ENCODE measurements at regions not wholly inside any gene's neighbourhood (a gene's known extent, or its start where the extent isn't known, plus 50 kb on each side); places are given as distances from the start of the nearest gene placed in this dataset.

DNA sequence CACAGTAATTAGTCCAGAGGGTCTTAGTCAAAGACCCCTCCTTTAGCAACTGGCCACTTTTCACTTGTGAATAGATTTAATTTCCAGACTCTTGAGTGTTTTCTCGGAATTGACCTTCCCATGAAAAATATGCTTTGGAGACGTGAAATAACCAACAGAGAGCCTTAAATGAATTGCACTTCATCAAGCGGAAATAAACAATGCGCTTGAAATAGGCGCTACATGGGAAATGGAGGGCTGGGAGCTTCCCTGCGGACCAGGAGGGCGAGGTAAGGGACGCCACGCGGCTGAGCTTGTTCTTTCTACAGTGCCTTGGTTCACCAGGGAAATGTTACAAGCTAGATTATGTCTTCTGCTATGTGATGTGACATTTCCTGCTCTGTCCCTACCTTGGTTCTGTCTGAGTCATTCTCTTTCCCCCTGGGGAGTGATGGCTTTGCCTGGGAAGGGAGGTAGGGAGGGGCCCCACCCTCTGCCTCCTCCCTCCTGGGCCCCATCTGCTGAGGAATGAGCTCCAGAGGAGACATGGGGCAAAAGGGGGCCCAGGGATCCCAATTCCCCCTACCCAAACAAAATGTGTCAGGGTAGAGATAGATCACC is 619.3 kb downstream of the PTPRU start:
- DNase-seq (ENCODE audit: low read depth), result no peak
- H3K4me3 ChIP-seq (ENCODE audit: control insufficient read depth, low read depth, low read length), result no peak overlapping the region
- TF ChIP-seq, protein P1, sequence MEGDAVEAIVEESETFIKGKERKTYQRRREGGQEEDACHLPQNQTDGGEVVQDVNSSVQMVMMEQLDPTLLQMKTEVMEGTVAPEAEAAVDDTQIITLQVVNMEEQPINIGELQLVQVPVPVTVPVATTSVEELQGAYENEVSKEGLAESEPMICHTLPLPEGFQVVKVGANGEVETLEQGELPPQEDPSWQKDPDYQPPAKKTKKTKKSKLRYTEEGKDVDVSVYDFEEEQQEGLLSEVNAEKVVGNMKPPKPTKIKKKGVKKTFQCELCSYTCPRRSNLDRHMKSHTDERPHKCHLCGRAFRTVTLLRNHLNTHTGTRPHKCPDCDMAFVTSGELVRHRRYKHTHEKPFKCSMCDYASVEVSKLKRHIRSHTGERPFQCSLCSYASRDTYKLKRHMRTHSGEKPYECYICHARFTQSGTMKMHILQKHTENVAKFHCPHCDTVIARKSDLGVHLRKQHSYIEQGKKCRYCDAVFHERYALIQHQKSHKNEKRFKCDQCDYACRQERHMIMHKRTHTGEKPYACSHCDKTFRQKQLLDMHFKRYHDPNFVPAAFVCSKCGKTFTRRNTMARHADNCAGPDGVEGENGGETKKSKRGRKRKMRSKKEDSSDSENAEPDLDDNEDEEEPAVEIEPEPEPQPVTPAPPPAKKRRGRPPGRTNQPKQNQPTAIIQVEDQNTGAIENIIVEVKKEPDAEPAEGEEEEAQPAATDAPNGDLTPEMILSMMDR (IDR thresholded peaks at IDR 0.05; ENCODE audit: control insufficient read depth, insufficient read depth, low read depth, low read length, missing control alignments), result no peak

DNA sequence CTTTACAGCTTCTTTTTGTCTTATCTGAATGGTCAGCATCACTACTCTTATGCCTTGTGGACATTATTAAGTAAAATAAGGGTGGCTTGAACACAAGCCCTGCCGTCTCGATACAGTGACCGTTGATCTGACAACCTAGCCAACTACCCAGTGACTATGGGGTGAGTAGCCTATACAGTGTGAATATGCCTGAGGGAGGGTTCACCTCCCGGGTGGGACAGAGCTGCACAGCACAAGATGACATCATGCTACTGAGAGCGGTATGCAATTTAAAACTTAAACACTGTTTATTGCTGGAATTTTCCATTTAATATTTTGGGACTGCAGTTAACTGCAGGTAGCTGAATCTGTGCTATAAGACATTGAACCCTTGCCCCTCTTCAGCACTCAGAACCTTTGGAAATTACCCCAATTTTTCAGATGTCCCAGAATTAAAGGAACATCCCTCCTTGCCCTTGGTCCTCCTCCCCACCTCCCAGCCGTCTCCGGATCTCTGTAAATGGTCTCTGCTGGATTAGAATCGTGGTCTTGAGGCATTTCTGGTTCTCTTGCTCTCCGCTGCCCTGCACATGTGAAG is 618.5 kb downstream of the PTPRU start:
- no peak overlapping the region for H3K4me3 ChIP-seq (ENCODE audit: control insufficient read depth, low read depth, low read length)
- TF ChIP-seq, protein P1 (IDR thresholded peaks at IDR 0.05; ENCODE audit: control insufficient read depth, insufficient read depth, low read depth, low read length, missing control alignments), result no peak
- no peak for DNase-seq (ENCODE audit: low read depth)

DNA sequence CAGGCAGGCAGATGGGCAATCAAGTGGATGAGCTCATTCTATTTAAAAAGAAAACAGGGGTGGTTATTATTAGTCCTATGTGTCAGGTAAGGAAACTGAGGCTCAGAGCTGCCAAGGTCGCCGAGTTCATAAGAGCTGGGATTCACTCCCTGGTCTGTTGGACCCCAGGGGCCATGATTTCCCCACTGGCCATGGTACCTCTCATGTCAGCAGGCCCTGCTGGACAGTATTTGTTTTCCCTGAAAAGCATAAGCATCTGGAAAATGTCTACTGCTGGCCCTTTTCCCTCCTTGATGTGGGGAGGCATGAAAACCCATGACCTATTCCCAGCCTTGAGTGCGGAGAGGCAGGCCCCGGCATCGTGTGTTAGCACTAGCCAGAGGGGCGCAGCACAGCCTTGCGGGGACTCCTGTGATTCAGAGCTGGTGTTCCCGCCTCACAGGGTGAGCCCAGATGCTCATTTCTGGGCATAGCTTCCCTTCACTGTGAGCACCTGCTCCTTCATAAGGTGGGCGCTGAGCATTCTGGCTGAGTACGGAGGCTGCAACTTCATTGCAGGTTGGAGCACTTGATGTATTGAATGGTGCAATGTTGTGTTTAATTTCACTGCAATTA is 617.5 kb downstream of the PTPRU start:
- no peak overlapping the region for H3K4me3 ChIP-seq (ENCODE audit: control insufficient read depth, low read depth, low read length)
- DNase-seq (ENCODE audit: low read depth), result no peak
- TF ChIP-seq, protein P1 (IDR thresholded peaks at IDR 0.05; ENCODE audit: control insufficient read depth, insufficient read depth, low read depth, low read length, missing control alignments), result no peak

DNA sequence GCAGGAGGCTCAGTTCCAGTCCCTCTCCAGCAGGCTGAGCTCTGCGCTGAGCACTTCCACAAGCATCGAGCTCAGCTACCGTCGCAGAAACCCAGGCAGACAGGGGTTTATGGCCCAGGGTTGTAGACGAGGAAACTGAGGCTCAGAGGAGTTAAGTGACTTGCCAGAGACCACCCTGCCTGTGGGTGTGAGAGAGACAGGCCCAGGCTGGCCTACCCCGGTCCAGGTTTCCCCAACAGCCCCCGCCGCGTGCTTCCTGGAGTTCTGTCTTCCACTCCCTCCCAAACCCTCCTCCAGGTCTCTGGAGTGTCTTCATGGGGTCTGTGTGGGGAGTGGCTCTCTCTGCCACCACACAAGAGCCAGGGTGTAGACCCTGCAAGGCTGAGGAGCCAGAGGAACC is 615.9 kb downstream of the PTPRU start:
- no peak for DNase-seq (ENCODE audit: low read depth)
- H3K4me3 ChIP-seq (ENCODE audit: control insufficient read depth, low read depth, low read length), result no peak overlapping the region
- TF ChIP-seq, protein P1 (IDR thresholded peaks at IDR 0.05; ENCODE audit: control insufficient read depth, insufficient read depth, low read depth, low read length, missing control alignments), result no peak

DNA sequence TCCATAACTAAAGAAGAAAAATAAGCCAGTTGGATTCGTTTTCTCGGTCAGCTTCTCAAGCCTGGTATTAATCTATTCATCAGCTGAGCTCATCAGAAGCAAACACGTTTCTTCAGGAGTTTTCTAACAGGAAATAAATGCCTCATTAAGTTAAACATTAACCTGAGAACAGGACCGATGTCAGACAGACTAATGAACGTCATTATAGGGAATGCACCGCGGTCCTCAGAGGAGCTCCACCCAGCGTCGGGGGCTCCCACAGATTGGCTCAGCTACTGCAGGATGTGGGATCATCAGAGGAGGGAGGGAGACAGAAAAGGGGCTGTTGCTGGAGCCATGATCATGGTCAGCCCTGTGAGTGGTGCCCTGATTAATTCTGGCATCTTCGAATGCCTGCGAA is 615.4 kb downstream of the PTPRU start:
- no peak overlapping the region for H3K4me3 ChIP-seq (ENCODE audit: control insufficient read depth, low read depth, low read length)
- no peak for DNase-seq (ENCODE audit: low read depth)
- TF ChIP-seq, protein P1 (IDR thresholded peaks at IDR 0.05; ENCODE audit: control insufficient read depth, insufficient read depth, low read depth, low read length, missing control alignments), result no peak

DNA sequence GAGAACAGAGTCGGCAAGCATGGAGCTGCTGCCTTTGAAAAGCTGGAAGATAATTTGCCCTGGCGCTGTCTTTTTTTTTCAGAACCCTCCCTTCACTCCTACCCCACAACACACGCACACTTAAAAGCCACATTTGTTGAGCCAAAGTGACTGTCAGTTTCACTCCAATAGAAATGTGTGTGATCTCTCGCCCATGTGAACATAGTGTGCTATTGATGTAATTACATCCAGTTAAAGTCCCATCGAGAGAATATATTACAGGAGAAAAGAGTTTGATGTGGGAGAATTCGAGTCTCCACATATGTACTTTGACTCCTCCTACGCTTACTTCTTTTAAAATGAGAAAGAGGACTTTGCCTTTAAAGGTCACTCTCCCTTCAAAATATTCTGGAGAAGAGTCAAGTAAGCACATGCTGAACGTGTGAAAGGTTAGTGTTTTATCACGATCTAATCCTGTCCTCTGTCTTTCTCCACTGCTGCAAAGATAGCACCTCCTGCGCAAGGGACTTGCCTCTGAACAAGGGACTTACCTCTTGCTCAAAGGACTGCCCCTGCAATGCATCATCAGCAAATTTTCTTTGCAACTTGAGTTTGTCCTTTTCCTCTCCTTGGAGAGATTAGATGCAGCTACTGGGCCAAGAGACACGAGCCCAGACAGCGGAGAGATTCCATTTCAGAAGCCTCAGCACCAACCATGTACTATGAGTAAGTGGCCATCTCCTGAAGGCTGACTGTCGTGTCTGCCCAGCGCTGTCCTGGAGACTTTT is 613.9 kb downstream of the PTPRU start:
- TF ChIP-seq, protein P1 (IDR thresholded peaks at IDR 0.05; ENCODE audit: control insufficient read depth, insufficient read depth, low read depth, low read length, missing control alignments), result no peak
- H3K4me3 ChIP-seq (ENCODE audit: control insufficient read depth, low read depth, low read length), result no peak overlapping the region
- DNase-seq (ENCODE audit: low read depth), result no peak

Measured in AG09309 (cell line).